Calu3 (cell line): ENCODE measurements at regions not wholly inside any gene's neighbourhood (a gene's known extent, or its start where the extent isn't known, plus 50 kb on each side); places are given as distances from the start of the nearest gene placed in this dataset.

Source experiments
- BruUV-seq: library from RNA; stranded (reverse); fragments of 400-500 nt; replicated peaks from 2 replicates; lab custom pipeline; 2021; lab: Mats Ljungman, UMichigan
- CTCF ChIA-PET: fragments of 300-600 bp; sonication (Branson Sonifier 250); formaldehyde crosslinking; loops from one replicate; lab custom pipeline; 2022; ENCODE audit warnings: antibody characterized with exemption; lab: Charles Lee
- DNase-seq: peaks from one replicate; pipeline ENCODE4 v3.0.0; 2022
- H3K27ac Mint-ChIP-seq: one replicate; pipeline ENCODE4 v1.8.0; 2022; ENCODE audit warnings: mixed read lengths; ENCODE audit not compliant: unreplicated experiment
- H3K27me3 Mint-ChIP-seq: one replicate; pipeline ENCODE4 v1.8.0; 2022; ENCODE audit warnings: mixed read lengths; ENCODE audit not compliant: unreplicated experiment
- H3K36me3 Mint-ChIP-seq: one replicate; pipeline ENCODE4 v1.8.0; 2022; ENCODE audit warnings: mild to moderate bottlenecking, moderate library complexity, mixed read lengths; ENCODE audit not compliant: insufficient read depth, unreplicated experiment
- H3K4me1 Mint-ChIP-seq: one replicate; pipeline ENCODE4 v1.8.0; 2022; ENCODE audit warnings: mild to moderate bottlenecking, low read depth, mixed read lengths; ENCODE audit not compliant: unreplicated experiment
- H3K4me3 Mint-ChIP-seq: one replicate; pipeline ENCODE4 v1.8.0; 2022; ENCODE audit warnings: mild to moderate bottlenecking, low read depth, moderate library complexity, mixed read lengths; ENCODE audit not compliant: unreplicated experiment
- H3K9me3 Mint-ChIP-seq: one replicate; pipeline ENCODE4 v1.8.0; 2022; ENCODE audit warnings: low read depth, mixed read lengths; ENCODE audit not compliant: unreplicated experiment
- intact Hi-C: fragments of 100-400 bp; cut with micrococcal nuclease; formaldehyde crosslinking; loops from one replicate; pipeline ENCODE4 v1.10.0; 2022; ENCODE audit not compliant: unreplicated experiment
- TF ChIP-seq, protein P1 (sequence below): fragments of 200-600 bp; IDR thresholded peaks from one replicate; pipeline ENCODE4 v1.8.0; 2022; ENCODE audit warnings: antibody characterized with exemption; ENCODE audit not compliant: unreplicated experiment

DNA sequence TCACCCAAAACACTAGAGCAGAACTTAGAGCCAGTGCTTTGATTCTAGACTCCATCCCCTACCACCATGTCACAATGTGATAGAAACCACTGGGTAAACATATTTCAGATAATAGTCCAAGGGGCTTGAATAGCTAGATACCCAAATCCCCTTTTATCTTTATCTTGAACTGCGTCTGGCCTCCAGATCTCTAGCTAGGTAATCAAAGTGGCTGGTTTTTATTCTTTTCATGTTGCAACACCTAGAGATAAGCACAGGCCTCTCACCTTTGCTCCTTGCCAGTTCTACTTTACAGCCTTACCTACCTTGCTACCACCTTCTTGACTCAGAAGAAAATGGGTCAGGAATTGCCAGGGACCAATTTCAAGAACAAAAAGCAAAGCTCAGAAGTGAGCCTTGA lies 171.2 kb downstream of the C1D start:
- CTCF ChIA-PET: no interaction called here
- intact Hi-C loops: no loop called here
- no peak overlapping the region for H3K4me3 Mint-ChIP-seq
- no peaks in the 10 kb centered on the region for H3K36me3 Mint-ChIP-seq
- DNase-seq: no peak
- no peak overlapping the region for H3K27ac Mint-ChIP-seq
- TF ChIP-seq, protein P1, sequence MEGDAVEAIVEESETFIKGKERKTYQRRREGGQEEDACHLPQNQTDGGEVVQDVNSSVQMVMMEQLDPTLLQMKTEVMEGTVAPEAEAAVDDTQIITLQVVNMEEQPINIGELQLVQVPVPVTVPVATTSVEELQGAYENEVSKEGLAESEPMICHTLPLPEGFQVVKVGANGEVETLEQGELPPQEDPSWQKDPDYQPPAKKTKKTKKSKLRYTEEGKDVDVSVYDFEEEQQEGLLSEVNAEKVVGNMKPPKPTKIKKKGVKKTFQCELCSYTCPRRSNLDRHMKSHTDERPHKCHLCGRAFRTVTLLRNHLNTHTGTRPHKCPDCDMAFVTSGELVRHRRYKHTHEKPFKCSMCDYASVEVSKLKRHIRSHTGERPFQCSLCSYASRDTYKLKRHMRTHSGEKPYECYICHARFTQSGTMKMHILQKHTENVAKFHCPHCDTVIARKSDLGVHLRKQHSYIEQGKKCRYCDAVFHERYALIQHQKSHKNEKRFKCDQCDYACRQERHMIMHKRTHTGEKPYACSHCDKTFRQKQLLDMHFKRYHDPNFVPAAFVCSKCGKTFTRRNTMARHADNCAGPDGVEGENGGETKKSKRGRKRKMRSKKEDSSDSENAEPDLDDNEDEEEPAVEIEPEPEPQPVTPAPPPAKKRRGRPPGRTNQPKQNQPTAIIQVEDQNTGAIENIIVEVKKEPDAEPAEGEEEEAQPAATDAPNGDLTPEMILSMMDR: no peak
- BruUV-seq: no TSS peak
- H3K4me1 Mint-ChIP-seq: no peaks in the 10 kb centered on the region
- no peaks in the 10 kb centered on the region for H3K9me3 Mint-ChIP-seq
- peaks cover 37% of the 10 kb centered on the region for H3K27me3 Mint-ChIP-seq

DNA sequence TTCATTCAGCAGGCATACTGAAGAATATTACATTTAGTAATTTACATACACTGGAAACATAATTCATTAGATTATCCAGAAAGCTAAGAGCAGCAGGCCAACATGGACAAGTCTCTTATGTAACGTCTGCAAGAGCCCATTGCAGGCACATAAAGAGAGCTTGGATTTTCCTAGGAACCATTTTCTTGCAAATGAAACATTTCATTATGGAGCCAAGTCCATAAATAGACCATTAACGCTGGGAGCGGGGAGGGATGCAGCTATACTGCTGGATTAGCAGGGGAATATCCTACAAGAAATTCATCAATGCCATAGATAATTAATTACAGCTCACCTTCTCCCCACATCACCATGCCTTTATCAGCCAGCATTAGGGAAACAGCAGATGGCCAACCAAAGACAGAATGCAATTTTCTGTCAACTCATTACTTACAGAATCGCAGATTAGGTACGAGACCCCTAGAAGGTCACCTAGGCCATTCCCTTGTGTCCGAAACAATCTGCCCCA lies 170.4 kb downstream of the C1D start:
- Mint-ChIP-seq H3K9me3 (peaks cover 2% of the 10 kb centered on the region), H3K4me1 (no peaks in the 10 kb centered on the region), H3K27ac (no peak overlapping the region), H3K27me3 (peaks cover 37% of the 10 kb centered on the region), H3K36me3 (no peaks in the 10 kb centered on the region), H3K4me3 (no peak overlapping the region)
- TF ChIP-seq, protein P1: no peak
- CTCF ChIA-PET: no interaction called here
- intact Hi-C loops: no loop called here
- no peak for DNase-seq
- BruUV-seq: no TSS peak

DNA sequence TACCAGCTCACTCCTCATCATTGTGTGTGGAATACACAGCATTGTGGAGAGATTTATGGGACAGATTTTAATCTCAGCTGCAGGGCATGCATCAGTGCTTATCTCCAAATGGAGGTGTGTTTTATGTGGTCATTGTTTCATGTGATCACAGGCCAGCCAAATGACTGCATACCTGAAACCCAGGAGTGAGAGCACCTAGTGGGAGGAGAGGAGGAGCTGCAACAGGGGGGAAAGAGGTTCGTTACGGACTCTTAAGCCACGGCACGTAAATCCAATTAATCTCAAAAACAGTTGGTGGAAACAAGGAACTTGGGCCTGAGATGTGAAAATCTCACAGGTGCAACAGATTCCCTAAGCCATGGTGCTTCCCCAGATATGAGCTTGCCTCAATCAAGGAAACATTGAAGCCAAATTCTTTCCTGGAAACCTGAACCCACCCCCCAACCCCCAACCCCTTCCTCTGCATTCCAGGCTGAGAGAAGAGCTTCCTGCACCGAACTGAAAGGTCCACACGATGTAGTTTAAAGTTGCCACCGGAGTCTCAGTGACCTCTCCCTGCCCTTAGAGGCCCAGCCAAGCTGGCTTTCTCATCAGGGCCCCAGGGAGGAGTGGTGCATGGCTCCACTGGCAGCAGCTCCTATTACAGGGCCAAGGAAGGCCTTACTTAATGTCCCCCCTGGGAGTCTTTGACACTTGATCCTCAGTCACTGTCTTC lies 167.4 kb downstream of the C1D start:
- Mint-ChIP-seq H3K4me1 (no peaks in the 10 kb centered on the region), H3K36me3 (no peaks in the 10 kb centered on the region), H3K4me3 (no peak overlapping the region), H3K9me3 (peaks cover 2% of the 10 kb centered on the region), H3K27me3 (peaks cover 32% of the 10 kb centered on the region), H3K27ac (no peak overlapping the region)
- DNase-seq: no peak
- intact Hi-C loops: no loop called here
- CTCF ChIA-PET: no interaction called here
- no TSS peak for BruUV-seq
- TF ChIP-seq, protein P1: no peak

DNA sequence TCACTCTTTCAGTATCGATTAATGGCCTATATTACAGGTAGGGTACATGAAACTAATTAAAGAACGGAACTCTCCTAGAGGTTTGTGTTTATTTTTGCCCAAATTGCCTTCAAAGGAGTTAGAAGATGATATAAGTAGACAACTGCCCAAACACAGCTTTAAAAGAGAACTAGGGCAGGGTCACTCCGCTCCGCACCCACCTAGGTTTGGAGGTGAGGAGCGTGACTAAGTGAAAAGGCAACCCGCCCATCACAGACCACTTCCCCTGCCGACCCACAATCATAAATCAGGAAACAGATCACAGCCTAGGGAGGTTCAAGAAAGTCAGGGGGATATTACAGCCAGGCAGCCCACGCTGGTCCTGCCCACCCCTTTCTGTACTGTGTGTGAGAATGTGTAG lies 166.7 kb downstream of the C1D start:
- CTCF ChIA-PET: no interaction called here
- TF ChIP-seq, protein P1: no peak
- no peaks in the 10 kb centered on the region for H3K4me1 Mint-ChIP-seq
- H3K9me3 Mint-ChIP-seq: peaks cover 2% of the 10 kb centered on the region
- intact Hi-C loops: no loop called here
- no TSS peak for BruUV-seq
- H3K27me3 Mint-ChIP-seq: peaks cover 25% of the 10 kb centered on the region
- H3K27ac Mint-ChIP-seq: no peak overlapping the region
- H3K36me3 Mint-ChIP-seq: no peaks in the 10 kb centered on the region
- no peak overlapping the region for H3K4me3 Mint-ChIP-seq
- no peak for DNase-seq
